GM12874 (cell line): ENCODE measurements at regions not wholly inside any gene's neighbourhood (a gene's known extent, or its start where the extent isn't known, plus 50 kb on each side); places are given as distances from the start of the nearest gene placed in this dataset.

Experiments
- TF ChIP-seq, protein P1 (sequence below): IDR thresholded peaks from 2 replicates; pipeline ENCODE4 v1.5.1; 2011; ENCODE audit warnings: low read depth, mild to moderate bottlenecking, control low read depth, low read length, moderate library complexity; ENCODE audit not compliant: insufficient read depth

GRCh38 chr5:117337064-117337749 is 762.6 kb upstream of the SEMA6A start:
- TF ChIP-seq, protein P1, sequence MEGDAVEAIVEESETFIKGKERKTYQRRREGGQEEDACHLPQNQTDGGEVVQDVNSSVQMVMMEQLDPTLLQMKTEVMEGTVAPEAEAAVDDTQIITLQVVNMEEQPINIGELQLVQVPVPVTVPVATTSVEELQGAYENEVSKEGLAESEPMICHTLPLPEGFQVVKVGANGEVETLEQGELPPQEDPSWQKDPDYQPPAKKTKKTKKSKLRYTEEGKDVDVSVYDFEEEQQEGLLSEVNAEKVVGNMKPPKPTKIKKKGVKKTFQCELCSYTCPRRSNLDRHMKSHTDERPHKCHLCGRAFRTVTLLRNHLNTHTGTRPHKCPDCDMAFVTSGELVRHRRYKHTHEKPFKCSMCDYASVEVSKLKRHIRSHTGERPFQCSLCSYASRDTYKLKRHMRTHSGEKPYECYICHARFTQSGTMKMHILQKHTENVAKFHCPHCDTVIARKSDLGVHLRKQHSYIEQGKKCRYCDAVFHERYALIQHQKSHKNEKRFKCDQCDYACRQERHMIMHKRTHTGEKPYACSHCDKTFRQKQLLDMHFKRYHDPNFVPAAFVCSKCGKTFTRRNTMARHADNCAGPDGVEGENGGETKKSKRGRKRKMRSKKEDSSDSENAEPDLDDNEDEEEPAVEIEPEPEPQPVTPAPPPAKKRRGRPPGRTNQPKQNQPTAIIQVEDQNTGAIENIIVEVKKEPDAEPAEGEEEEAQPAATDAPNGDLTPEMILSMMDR = no peak

DNA sequence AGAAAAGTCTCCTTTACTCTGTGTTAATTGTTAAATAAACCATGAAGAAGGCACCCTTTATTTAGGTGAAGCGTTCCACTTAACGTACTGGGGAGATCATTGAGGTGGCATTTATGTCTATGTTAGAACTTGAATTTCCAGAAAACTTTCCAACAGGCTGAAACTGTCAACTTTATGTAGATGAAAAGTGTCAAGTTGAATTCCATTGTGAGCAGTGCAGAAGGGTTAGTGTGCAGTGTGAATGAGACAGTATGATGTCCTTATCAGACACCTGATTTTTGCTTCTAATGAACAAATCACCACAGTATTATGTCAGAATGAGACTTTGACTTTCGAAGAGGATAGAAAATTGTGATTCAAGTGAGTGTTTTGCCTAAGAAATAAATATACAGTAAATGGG is 761.6 kb upstream of the SEMA6A start:
- TF ChIP-seq, protein P1 = no peak

DNA sequence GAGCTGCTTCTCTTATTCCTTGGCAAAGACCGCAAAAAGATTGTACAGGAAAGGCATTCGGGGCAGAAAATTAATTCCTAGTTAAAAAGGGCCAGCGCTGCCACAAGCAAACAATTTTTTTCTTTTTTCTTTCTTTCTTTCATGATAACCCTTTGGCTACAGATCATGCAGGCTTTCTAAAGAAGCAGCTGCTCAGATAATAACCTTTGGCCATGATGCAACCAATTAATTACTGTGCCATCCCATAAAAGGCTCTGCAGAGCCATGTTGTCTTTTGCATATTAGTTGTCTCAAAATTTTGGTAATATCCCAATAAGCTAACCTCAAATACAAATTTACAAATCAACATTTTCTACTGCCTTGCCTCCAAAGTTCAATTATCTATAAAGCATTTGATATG is 758.4 kb upstream of the SEMA6A start:
- TF ChIP-seq, protein P1 = no peak

DNA sequence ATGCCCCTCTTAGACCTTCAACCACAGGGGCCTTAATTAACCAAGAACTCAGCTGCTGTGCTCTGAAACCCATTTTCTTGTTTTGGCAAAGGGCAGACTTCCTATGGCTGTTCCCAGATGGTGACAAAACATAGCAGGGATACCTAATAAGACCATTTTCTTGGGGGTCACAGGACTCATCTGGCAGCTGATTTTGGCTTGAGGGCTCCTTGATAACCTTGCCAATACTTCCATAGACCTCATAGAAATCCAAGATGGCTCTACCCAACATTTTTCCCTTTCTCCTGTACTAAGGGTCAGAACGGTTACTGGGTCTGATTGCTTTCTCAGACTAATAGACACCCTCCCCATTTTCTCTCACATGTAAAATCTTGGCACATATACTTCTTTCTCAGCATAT is 757.7 kb upstream of the SEMA6A start:
- TF ChIP-seq, protein P1 = no peak

- TF ChIP-seq, protein P1 = no peak
These were observed 752.9 kb upstream of the SEMA6A start for GRCh38 chr5:117327511-117327910.

- TF ChIP-seq, protein P1 = no peak
These were observed 752.4 kb upstream of the SEMA6A start for GRCh38 chr5:117326997-117327396.

DNA sequence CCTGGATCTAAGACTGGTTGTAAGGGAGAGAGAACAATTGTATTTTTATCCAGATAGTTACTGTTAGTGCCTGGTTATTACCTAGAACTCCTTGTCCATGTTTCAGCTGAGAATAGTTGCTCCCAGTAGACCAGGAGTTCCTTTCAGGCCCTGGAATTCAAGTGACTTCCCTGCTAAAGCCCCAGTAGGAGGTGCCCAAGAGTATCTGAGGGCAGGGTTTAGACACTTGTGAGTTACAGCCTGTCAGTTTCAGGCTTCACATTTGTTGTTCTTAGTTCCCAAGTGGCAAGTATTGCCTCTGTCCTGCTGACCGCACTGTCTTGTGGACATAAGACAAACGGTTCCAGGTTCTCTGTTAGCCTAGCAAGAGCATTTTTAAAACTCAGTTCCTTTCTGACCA is 743.9 kb upstream of the SEMA6A start:
- TF ChIP-seq, protein P1 = no peak
